GM12878 (cell line): ENCODE measurements at regions not wholly inside any gene's neighbourhood (a gene's known extent, or its start where the extent isn't known, plus 50 kb on each side); places are given as distances from the start of the nearest gene placed in this dataset.

Experiments used
- ATAC-seq: fragments of 200-7000 bp; cut with Tn5 transposase; 3 replicates; pipeline ENCODE4 v1.9.1; 2020; ENCODE audit warnings: mild to moderate bottlenecking, moderate library complexity
- BruUV-seq: library from RNA; stranded (reverse); fragments of 400-500 nt; replicated peaks from 2 replicates; lab custom pipeline; 2021; lab: Mats Ljungman, UMichigan
- CTCF ChIA-PET: fragments of 300-600 bp; sonication (Branson Sonifier 250); formaldehyde crosslinking; extraction: SDS; loops from one replicate; lab custom pipeline; 2021; ENCODE audit warnings: inconsistent platforms; lab: Yijun Ruan, JAX
- POLR2A ChIA-PET: fragments of 350-600 bp; formaldehyde crosslinking; extraction: SDS; loops from one replicate; lab custom pipeline; 2021; ENCODE audit warnings: inconsistent platforms; lab: Charles Lee
- RAD21 ChIA-PET: fragments of 300-600 bp; sonication (Branson Sonifier 250); formaldehyde crosslinking; loops from one replicate; lab custom pipeline; 2023; ENCODE audit warnings: antibody characterized with exemption; ENCODE audit not compliant: unreplicated experiment; lab: Charles Lee
- SMC1A ChIA-PET: fragments of 300-600 bp; sonication (Branson Sonifier 250); formaldehyde crosslinking; loops from one replicate; lab custom pipeline; 2023; ENCODE audit not compliant: unreplicated experiment, uncharacterized antibody; lab: Charles Lee
- DNase-seq: peaks from one replicate; pipeline ENCODE4 v3.0.0-alpha.2; 2011; ENCODE audit warnings: low read depth, low spot score
- FAIRE-seq: peaks from 3 replicates; lab custom pipeline; 2011; peaks lifted over from hg19 to GRCh38; lab: Jason Lieb, UNC
- H2AFZ ChIP-seq: 2 replicates; pipeline ENCODE4 v1.6.0; 2011; ENCODE audit warnings: low read depth, low read length, control low read depth; ENCODE audit not compliant: control insufficient read depth
- H3K27ac ChIP-seq: 2 replicates; pipeline ENCODE4 v1.5.1; 2011; ENCODE audit warnings: control low read depth; ENCODE audit not compliant: control insufficient read depth, insufficient read depth
- H3K27me3 ChIP-seq, 2 experiments: replicated peaks in 1 of 2; 2 replicates each; pipeline versions ENCODE4 v1.6.0 to v1.6.1; 2011; ENCODE audit warnings: low read length in 1 of 2; ENCODE audit not compliant: control insufficient read depth in 2 of 2, insufficient read depth in 2 of 2
- H3K36me3 ChIP-seq, 2 experiments: 2 replicates each; pipeline ENCODE4 v1.5.1; 2011; ENCODE audit warnings: low read length in 1 of 2; ENCODE audit not compliant: control insufficient read depth in 2 of 2, insufficient read depth in 2 of 2
- H3K4me1 ChIP-seq: 2 replicates; pipeline ENCODE4 v1.6.1; 2011; ENCODE audit warnings: mild to moderate bottlenecking, low read length, moderate library complexity, mixed read lengths; ENCODE audit not compliant: control insufficient read depth, insufficient read depth
- H3K4me2 ChIP-seq: 2 replicates; pipeline ENCODE4 v1.6.0; 2011; ENCODE audit warnings: control low read depth; ENCODE audit not compliant: control insufficient read depth, insufficient read depth
- H3K4me3 ChIP-seq: fragments of 200-600 bp; sonication (generic); 2 replicates; pipeline ENCODE4 v1.5.1; 2016
- H3K79me2 ChIP-seq: 2 replicates; pipeline ENCODE4 v1.6.0; 2011; ENCODE audit warnings: low read length; ENCODE audit not compliant: control insufficient read depth, insufficient read depth
- H3K9ac ChIP-seq: 2 replicates; pipeline ENCODE4 v1.8.0; 2011; ENCODE audit warnings: low read length, control low read depth, mixed read lengths; ENCODE audit not compliant: control insufficient read depth, insufficient read depth
- H3K9me3 ChIP-seq: replicated peaks from 3 replicates; pipeline ENCODE4 v1.5.1; 2011; ENCODE audit warnings: mild to moderate bottlenecking, low read length; ENCODE audit not compliant: control insufficient read depth, insufficient read depth
- H4K20me1 ChIP-seq: 2 replicates; pipeline ENCODE4 v1.6.0; 2011; ENCODE audit not compliant: control insufficient read depth, insufficient read depth
- MTA3 ChIP-seq: IDR thresholded peaks from 2 replicates; pipeline ENCODE4 v1.6.1; 2012; ENCODE audit warnings: low read length, inconsistent platforms, borderline replicate concordance
- RCOR1 ChIP-seq: conservative IDR thresholded peaks from 2 replicates; pipeline ENCODE4 v1.6.1; 2012; ENCODE audit warnings: low read depth, low read length, improper control_type of control experiment
- SUZ12 ChIP-seq: fragments of 200-600 bp; sonication (generic); IDR thresholded peaks from one replicate; pipeline ENCODE4 v1.6.1; 2018; ENCODE audit warnings: antibody characterized with exemption, mild to moderate bottlenecking; ENCODE audit not compliant: unreplicated experiment
- TCF3 ChIP-seq: IDR thresholded peaks from 2 replicates; pipeline ENCODE4 v1.6.1; 2012; ENCODE audit warnings: low read depth, mild to moderate bottlenecking, low read length, borderline replicate concordance; ENCODE audit not compliant: insufficient read depth
- ZNF217 ChIP-seq: fragments of 450-650 bp; IDR thresholded peaks from 2 replicates; pipeline ENCODE4 v1.6.1; 2017; ENCODE audit warnings: antibody characterized with exemption, mild to moderate bottlenecking
- WGBS: methylation state at CpG from one replicate; pipeline ENCODE4 v1.1.6; 2016; ENCODE audit warnings: low lambda C conversion rate; ENCODE audit not compliant: insufficient replicate concordance, insufficient coverage; ENCODE audit errors: missing lambda C conversion rate; 5-methylcytosine and 5-hydroxymethylcytosine counted together
- in situ Hi-C: fragments of 300-500 bp; cut with MboI; formaldehyde crosslinking; loops from 9 replicates; pipeline ENCODE4 v1.14.3; 2018; ENCODE audit warnings: mixed read lengths
- intact Hi-C: fragments of 100-400 bp; cut with micrococcal nuclease; formaldehyde crosslinking; loops from one replicate; pipeline ENCODE4 v1.14.2; 2022; ENCODE audit not compliant: unreplicated experiment
- TF ChIP-seq, protein P1 (sequence below): fragments of 450-650 bp; IDR thresholded peaks from 2 replicates; pipeline ENCODE4 v1.6.1; 2016; ENCODE audit warnings: mild to moderate bottlenecking
- TF ChIP-seq, protein P2 (sequence below): IDR thresholded peaks from 2 replicates; pipeline ENCODE4 v1.6.1; 2012; ENCODE audit warnings: low read depth, low read length, improper control_type of control experiment

DNA sequence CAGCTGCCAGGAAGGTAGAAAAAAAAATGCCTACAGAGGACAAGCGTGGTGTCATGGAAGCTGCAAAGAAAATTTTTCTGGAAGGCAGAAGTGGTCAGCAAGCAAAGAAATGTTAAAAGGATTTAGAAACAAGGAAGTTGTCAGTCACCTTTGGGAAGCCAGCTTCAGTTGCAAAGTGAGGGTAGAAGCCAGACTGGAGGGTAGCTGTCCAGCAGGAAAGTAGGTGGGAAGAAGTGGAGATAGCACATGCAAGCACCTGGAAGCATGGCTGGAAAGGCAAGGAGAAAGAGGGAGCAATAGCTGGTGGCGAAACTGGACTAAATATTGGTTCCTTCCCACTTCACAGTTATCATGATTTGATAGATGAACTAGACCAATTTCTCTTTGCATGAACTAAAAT lies 54.3 kb downstream of the ADRB2 start:
- FAIRE-seq (no peak), ATAC-seq (no peak), DNase-seq (no peak)
- no peak overlapping the region for H2AFZ ChIP-seq
- ChIA-PET SMC1A (interaction anchor here (0.6 to 1.5 kb wide), 6 partner anchors 18 to 992 kb away, joined by 3 to 6 read pairs (median 3); no protein-coding TSS in a partner anchor), POLR2A (no interaction called here), RAD21 (interaction anchor here (1.3 kb wide), 1 partner anchor 139 kb away, joined by 4 read pairs; no protein-coding TSS in a partner anchor), CTCF (interaction anchor here (1.0 to 1.1 kb wide), 3 partner anchors 60 to 149 kb away, joined by 3 read pairs; no protein-coding TSS in a partner anchor)
- in situ Hi-C loops (no loop called here), intact Hi-C loops (no loop called here)
- no peak overlapping the region for H3K4me3 ChIP-seq
- no peaks in the 10 kb centered on the region for H3K4me1 ChIP-seq
- H3K27me3 ChIP-seq = no peaks in the 10 kb centered on the region
- WGBS = 34% methylated on average over 2 of the region's 2 CpGs
- H3K27ac ChIP-seq = no peak overlapping the region
- H4K20me1 ChIP-seq = no peaks in the 10 kb centered on the region
- no peaks in the 10 kb centered on the region for H3K79me2 ChIP-seq
- TF ChIP-seq RCOR1 = no peak
- no peak for TF ChIP-seq TCF3
- no peak for TF ChIP-seq MTA3
- TF ChIP-seq, protein P1, sequence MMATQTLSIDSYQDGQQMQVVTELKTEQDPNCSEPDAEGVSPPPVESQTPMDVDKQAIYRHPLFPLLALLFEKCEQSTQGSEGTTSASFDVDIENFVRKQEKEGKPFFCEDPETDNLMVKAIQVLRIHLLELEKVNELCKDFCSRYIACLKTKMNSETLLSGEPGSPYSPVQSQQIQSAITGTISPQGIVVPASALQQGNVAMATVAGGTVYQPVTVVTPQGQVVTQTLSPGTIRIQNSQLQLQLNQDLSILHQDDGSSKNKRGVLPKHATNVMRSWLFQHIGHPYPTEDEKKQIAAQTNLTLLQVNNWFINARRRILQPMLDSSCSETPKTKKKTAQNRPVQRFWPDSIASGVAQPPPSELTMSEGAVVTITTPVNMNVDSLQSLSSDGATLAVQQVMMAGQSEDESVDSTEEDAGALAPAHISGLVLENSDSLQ = no peak
- TF ChIP-seq SUZ12 = no peak
- TF ChIP-seq, protein P2, sequence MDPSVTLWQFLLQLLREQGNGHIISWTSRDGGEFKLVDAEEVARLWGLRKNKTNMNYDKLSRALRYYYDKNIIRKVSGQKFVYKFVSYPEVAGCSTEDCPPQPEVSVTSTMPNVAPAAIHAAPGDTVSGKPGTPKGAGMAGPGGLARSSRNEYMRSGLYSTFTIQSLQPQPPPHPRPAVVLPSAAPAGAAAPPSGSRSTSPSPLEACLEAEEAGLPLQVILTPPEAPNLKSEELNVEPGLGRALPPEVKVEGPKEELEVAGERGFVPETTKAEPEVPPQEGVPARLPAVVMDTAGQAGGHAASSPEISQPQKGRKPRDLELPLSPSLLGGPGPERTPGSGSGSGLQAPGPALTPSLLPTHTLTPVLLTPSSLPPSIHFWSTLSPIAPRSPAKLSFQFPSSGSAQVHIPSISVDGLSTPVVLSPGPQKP = no peak
- no peak for TF ChIP-seq ZNF217
- no peak overlapping the region for H3K4me2 ChIP-seq
- BruUV-seq = no TSS peak
- H3K9me3 ChIP-seq = no peaks in the 10 kb centered on the region
- H3K36me3 ChIP-seq = no peaks in the 10 kb centered on the region
- no peak overlapping the region for H3K9ac ChIP-seq
